ENCODE measurements at regions not wholly inside any gene's neighbourhood (a gene's known extent, or its start where the extent isn't known, plus 50 kb on each side); places are given as distances from the start of the nearest gene placed in this dataset.

GRCh38 chr1:78765489-78765888, 115.9 kb downstream of the IFI44 start (continued):
- TF ChIP-seq TAF1 (IDR thresholded peaks at IDR 0.05; ENCODE audit: low read depth) = no peak
- no peak for TF ChIP-seq POLR2AphosphoS5 (IDR thresholded peaks at IDR 0.05)
- no peak for TF ChIP-seq EP300 (conservative IDR thresholded peaks at IDR 0.05; ENCODE audit: poor library complexity, severe bottlenecking)

DNA sequence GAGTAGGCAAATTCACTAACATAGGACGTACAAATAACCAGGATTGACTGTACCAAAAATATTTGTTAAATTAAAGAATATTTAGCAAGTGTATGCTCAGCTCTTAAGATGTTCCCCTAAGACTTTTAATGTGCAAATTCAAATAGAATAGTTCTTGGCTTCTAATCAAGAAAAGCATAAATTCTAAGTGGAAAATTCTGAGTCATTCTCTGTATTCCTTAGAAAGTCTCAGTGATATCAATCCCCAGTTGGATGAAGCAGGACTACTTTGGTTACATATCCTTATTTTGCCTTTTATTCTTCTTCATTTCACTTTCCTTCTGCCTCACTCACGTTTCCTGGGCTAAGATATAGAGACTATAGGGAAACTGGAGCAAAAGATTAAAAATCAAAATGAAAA, 130.2 kb downstream of the IFI44 start:
- H4K20me1 ChIP-seq (ENCODE audit: insufficient read depth) = no peaks in the 10 kb centered on the region
- H3K36me3 ChIP-seq (ENCODE audit: insufficient read depth, low read length) = no peaks in the 10 kb centered on the region
- H3K9ac ChIP-seq (ENCODE audit: low read length) = no peak overlapping the region
- H3K9me2 ChIP-seq (ENCODE audit: insufficient read depth, low read length) = no peaks in the 10 kb centered on the region
- no peaks in the 10 kb centered on the region for H3F3A ChIP-seq (ENCODE audit: insufficient read depth, low read length, poor library complexity, severe bottlenecking)
- H3K79me2 ChIP-seq (replicated peaks; ENCODE audit: insufficient read depth, low read length) = no peaks in the 10 kb centered on the region
- TF ChIP-seq MXI1 (conservative IDR thresholded peaks at IDR 0.05; ENCODE audit: poor library complexity, severe bottlenecking) = no peak
- TF ChIP-seq EP300 (conservative IDR thresholded peaks at IDR 0.05; ENCODE audit: poor library complexity, severe bottlenecking) = no peak
- TF ChIP-seq POLR2AphosphoS5 (IDR thresholded peaks at IDR 0.05) = no peak
- no peak for TF ChIP-seq SMC3 (conservative IDR thresholded peaks at IDR 0.05; ENCODE audit: poor library complexity)
- TF ChIP-seq CTCF (IDR thresholded peaks at IDR 0.05; ENCODE audit: poor library complexity, severe bottlenecking) = no peak
- TF ChIP-seq REST (IDR thresholded peaks at IDR 0.05; ENCODE audit: borderline replicate concordance) = no peak
- TF ChIP-seq RAD21 (conservative IDR thresholded peaks at IDR 0.05) = no peak
- TF ChIP-seq TAF1 (IDR thresholded peaks at IDR 0.05; ENCODE audit: low read depth) = no peak
- no peak for TF ChIP-seq EZH2 (IDR thresholded peaks at IDR 0.05; ENCODE audit: borderline replicate concordance, insufficient read depth, low read length, poor library complexity, severe bottlenecking)
- H3K4me3 ChIP-seq (ENCODE audit: low read length) = no peak overlapping the region
- no peak overlapping the region for H2AFZ ChIP-seq (ENCODE audit: low read depth, low read length)
- no peak overlapping the region for H3K4me2 ChIP-seq (ENCODE audit: low read length)
- no peaks in the 10 kb centered on the region for H3K27me3 ChIP-seq (ENCODE audit: insufficient read depth, low read depth, low read length)
- H3K9me3 ChIP-seq (ENCODE audit: low read length) = no peaks in the 10 kb centered on the region
- H3K27ac ChIP-seq (ENCODE audit: low read length) = no peak overlapping the region

DNA sequence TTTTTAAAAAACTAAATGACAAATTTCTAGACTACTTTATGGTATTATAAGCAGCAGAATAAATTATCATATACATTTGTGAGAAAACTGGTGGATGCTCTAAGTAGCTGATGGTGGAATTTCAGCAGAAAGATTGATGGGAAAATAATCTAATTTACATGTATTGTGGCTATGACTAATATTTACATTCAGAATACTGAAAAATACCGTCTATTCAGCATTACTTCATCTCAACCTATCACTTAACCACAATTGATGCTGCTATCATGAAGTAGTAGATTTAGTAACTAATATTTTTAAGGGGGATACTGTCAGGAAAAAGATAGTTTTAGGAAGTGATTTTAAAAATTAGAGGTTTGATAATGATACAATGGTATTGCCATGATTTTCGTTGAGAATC, 137.9 kb downstream of the IFI44 start:
- H3K27me3 ChIP-seq (ENCODE audit: insufficient read depth, low read depth, low read length) = no peaks in the 10 kb centered on the region
- H3K27ac ChIP-seq (ENCODE audit: low read length) = no peak overlapping the region
- H3K79me2 ChIP-seq (replicated peaks; ENCODE audit: insufficient read depth, low read length) = no peaks in the 10 kb centered on the region
- H3K9me2 ChIP-seq (ENCODE audit: insufficient read depth, low read length) = no peaks in the 10 kb centered on the region
- no peak overlapping the region for H3K9ac ChIP-seq (ENCODE audit: low read length)
- peaks cover 3% of the 10 kb centered on the region for H3K9me3 ChIP-seq (ENCODE audit: low read length)
- no peak overlapping the region for H3K4me2 ChIP-seq (ENCODE audit: low read length)
- TF ChIP-seq EP300 (conservative IDR thresholded peaks at IDR 0.05; ENCODE audit: poor library complexity, severe bottlenecking) = no peak
- no peak for TF ChIP-seq EZH2 (IDR thresholded peaks at IDR 0.05; ENCODE audit: borderline replicate concordance, insufficient read depth, low read length, poor library complexity, severe bottlenecking)
- no peak for TF ChIP-seq SMC3 (conservative IDR thresholded peaks at IDR 0.05; ENCODE audit: poor library complexity)
- TF ChIP-seq RAD21 (conservative IDR thresholded peaks at IDR 0.05) = no peak
- no peak for TF ChIP-seq TAF1 (IDR thresholded peaks at IDR 0.05; ENCODE audit: low read depth)
- no peak for TF ChIP-seq POLR2AphosphoS5 (IDR thresholded peaks at IDR 0.05)
- TF ChIP-seq CTCF (IDR thresholded peaks at IDR 0.05; ENCODE audit: poor library complexity, severe bottlenecking) = no peak
- no peak for TF ChIP-seq MXI1 (conservative IDR thresholded peaks at IDR 0.05; ENCODE audit: poor library complexity, severe bottlenecking)
- no peak for TF ChIP-seq REST (IDR thresholded peaks at IDR 0.05; ENCODE audit: borderline replicate concordance)
- no peak overlapping the region for H2AFZ ChIP-seq (ENCODE audit: low read depth, low read length)
- H3K4me3 ChIP-seq (ENCODE audit: low read length) = no peak overlapping the region
- no peaks in the 10 kb centered on the region for H3F3A ChIP-seq (ENCODE audit: insufficient read depth, low read length, poor library complexity, severe bottlenecking)
- H3K36me3 ChIP-seq (ENCODE audit: insufficient read depth, low read length) = no peaks in the 10 kb centered on the region
- H4K20me1 ChIP-seq (ENCODE audit: insufficient read depth) = no peaks in the 10 kb centered on the region
